Keratinocyte (primary cell): ENCODE measurements at regions not wholly inside any gene's neighbourhood (a gene's known extent, or its start where the extent isn't known, plus 50 kb on each side); places are given as distances from the start of the nearest gene placed in this dataset.

Source experiments
- EZH2 ChIP-seq: IDR thresholded peaks from one replicate; pipeline ENCODE4 v1.6.1; 2012; ENCODE audit warnings: inconsistent platforms, mild to moderate bottlenecking, low read length, moderate library complexity
- TF ChIP-seq, protein P1 (sequence below), 3 experiments: IDR thresholded peaks in 1 of 3; conservative IDR thresholded peaks in 1 of 3; optimal IDR thresholded peaks in 1 of 3; 2 replicates in 2 of 3; 3 replicates in 1 of 3; pipeline versions ENCODE3 to v1.5.1; 2011; ENCODE audit warnings: low read length in 3 of 3, mild to moderate bottlenecking in 3 of 3, moderate library complexity in 2 of 3, control low read depth in 1 of 3, inconsistent platforms in 1 of 3; ENCODE audit not compliant: insufficient read depth in 2 of 3; ENCODE audit errors: extremely low read depth in 1 of 3

- TF ChIP-seq, protein P1, sequence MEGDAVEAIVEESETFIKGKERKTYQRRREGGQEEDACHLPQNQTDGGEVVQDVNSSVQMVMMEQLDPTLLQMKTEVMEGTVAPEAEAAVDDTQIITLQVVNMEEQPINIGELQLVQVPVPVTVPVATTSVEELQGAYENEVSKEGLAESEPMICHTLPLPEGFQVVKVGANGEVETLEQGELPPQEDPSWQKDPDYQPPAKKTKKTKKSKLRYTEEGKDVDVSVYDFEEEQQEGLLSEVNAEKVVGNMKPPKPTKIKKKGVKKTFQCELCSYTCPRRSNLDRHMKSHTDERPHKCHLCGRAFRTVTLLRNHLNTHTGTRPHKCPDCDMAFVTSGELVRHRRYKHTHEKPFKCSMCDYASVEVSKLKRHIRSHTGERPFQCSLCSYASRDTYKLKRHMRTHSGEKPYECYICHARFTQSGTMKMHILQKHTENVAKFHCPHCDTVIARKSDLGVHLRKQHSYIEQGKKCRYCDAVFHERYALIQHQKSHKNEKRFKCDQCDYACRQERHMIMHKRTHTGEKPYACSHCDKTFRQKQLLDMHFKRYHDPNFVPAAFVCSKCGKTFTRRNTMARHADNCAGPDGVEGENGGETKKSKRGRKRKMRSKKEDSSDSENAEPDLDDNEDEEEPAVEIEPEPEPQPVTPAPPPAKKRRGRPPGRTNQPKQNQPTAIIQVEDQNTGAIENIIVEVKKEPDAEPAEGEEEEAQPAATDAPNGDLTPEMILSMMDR (optimal IDR thresholded peaks at IDR 0.05 in 1 of 3, IDR thresholded peaks at IDR 0.05 in 1 of 3, conservative IDR thresholded peaks at IDR 0.05 in 1 of 3; ENCODE audit: extremely low read depth in 1 of 3, insufficient read depth in 2 of 3, low read length in 3 of 3), result no peak
- no peak for TF ChIP-seq EZH2
Measured at GRCh38 chr18:56505971-56506370, 132.4 kb downstream of the TXNL1 start.
